K562 (cell line): ENCODE measurements at regions not wholly inside any gene's neighbourhood (a gene's known extent, or its start where the extent isn't known, plus 50 kb on each side); places are given as distances from the start of the nearest gene placed in this dataset.

ENCODE experiments used
- ATAC-seq: fragments of 200-7000 bp; cut with Tn5 transposase; 3 replicates; pipeline ENCODE4 v1.9.1; 2020; ENCODE audit warnings: moderate library complexity
- BruUV-seq: library from RNA; stranded (reverse); fragments of 400-500 nt; replicated peaks from 2 replicates; lab custom pipeline; 2021; lab: Mats Ljungman, UMichigan
- CTCF ChIA-PET: fragments of 300-600 bp; formaldehyde crosslinking; extraction: SDS; loops from one replicate; lab custom pipeline; 2021; ENCODE audit warnings: low intra/inter-chr PET ratio; lab: Yijun Ruan, JAX
- POLR2A ChIA-PET: fragments of 300-600, 350-650 bp; sonication (Branson Sonifier 250); formaldehyde crosslinking; extraction: SDS; loops from one replicate; lab custom pipeline; 2021; ENCODE audit warnings: antibody characterized with exemption, inconsistent platforms; lab: Yijun Ruan, JAX
- DNase-seq, 4 experiments: peaks; one replicate each; pipeline versions ENCODE4 v3.0.0 to v3.0.0-alpha.2; 2011 to 2018; ENCODE audit warnings: low spot score in 3 of 4, mixed read lengths in 3 of 4; ENCODE audit errors: extremely low read depth in 1 of 4
- FAIRE-seq: peaks from 2 replicates; lab custom pipeline; 2011; peaks lifted over from hg19 to GRCh38; lab: Jason Lieb, UNC
- H2AFZ ChIP-seq: 2 replicates; pipeline ENCODE4 v1.6.0; 2011; ENCODE audit warnings: low read depth, low read length, control low read depth, inconsistent platforms
- H3K27ac ChIP-seq: fragments of 200-600 bp; 3 replicates; pipeline ENCODE4 v1.8.0; 2011; ENCODE audit warnings: low read depth, mild to moderate bottlenecking, control low read depth, inconsistent platforms, low read length, moderate library complexity, mixed read lengths; ENCODE audit errors: extremely low read depth
- H3K27me3 ChIP-seq, 2 experiments: fragments of 300-600 bp in 1 of 2; 2 replicates in 1 of 2; 3 replicates in 1 of 2; pipeline versions ENCODE4 v1.6.0 to v1.8.0; 2011; ENCODE audit warnings: inconsistent platforms in 2 of 2, low read length in 2 of 2, mild to moderate bottlenecking in 1 of 2, mixed read lengths in 1 of 2, moderate library complexity in 1 of 2; ENCODE audit not compliant: control insufficient read depth in 2 of 2, insufficient read depth in 2 of 2
- H3K36me3 ChIP-seq: fragments of 300-600 bp; 3 replicates; pipeline ENCODE4 v1.8.0; 2011; ENCODE audit warnings: mild to moderate bottlenecking, low read length, inconsistent platforms; ENCODE audit not compliant: control insufficient read depth, insufficient read depth
- H3K4me1 ChIP-seq, 2 experiments: fragments of 200-600 bp in 1 of 2; replicated peaks in 1 of 2; 2 replicates in 1 of 2; 3 replicates in 1 of 2; pipeline versions ENCODE4 v1.5.1 to v1.8.0; 2011; ENCODE audit warnings: inconsistent platforms in 2 of 2, low read length in 2 of 2, mild to moderate bottlenecking in 1 of 2, mixed read lengths in 1 of 2, moderate library complexity in 1 of 2; ENCODE audit not compliant: control insufficient read depth in 2 of 2, insufficient read depth in 2 of 2
- H3K4me2 ChIP-seq: 2 replicates; pipeline ENCODE4 v1.6.1; 2011; ENCODE audit warnings: low read length, control low read depth, inconsistent platforms, mixed read lengths; ENCODE audit not compliant: insufficient read depth
- H3K4me3 ChIP-seq: fragments of 200-600 bp; sonication (generic), shearing (Covaris generic); 2 replicates; pipeline ENCODE4 v1.5.1; 2016; ENCODE audit warnings: control low read depth, inconsistent platforms
- H3K79me2 ChIP-seq: fragments of 200-600 bp; 3 replicates; pipeline ENCODE4 v1.8.0; 2011; ENCODE audit warnings: low read length, inconsistent platforms; ENCODE audit not compliant: control insufficient read depth, insufficient read depth
- H3K9ac ChIP-seq, 2 experiments: 2 replicates each; pipeline versions ENCODE4 v1.6.0 to v1.6.1; 2011; ENCODE audit warnings: low read depth in 2 of 2, low read length in 2 of 2, control low read depth in 1 of 2, inconsistent platforms in 1 of 2, mild to moderate bottlenecking in 1 of 2, mixed read lengths in 1 of 2; ENCODE audit not compliant: insufficient read depth in 1 of 2
- H3K9me1 ChIP-seq: one replicate; pipeline ENCODE4 v1.6.0; 2011; ENCODE audit warnings: inconsistent platforms, mild to moderate bottlenecking, low read length, moderate library complexity; ENCODE audit not compliant: control insufficient read depth, insufficient read depth
- H3K9me3 ChIP-seq: replicated peaks from 2 replicates; pipeline ENCODE4 v1.5.1; 2011; ENCODE audit warnings: low read depth, low read length, inconsistent platforms; ENCODE audit not compliant: control insufficient read depth, insufficient read depth
- H4K20me1 ChIP-seq: replicated peaks from 2 replicates; pipeline ENCODE4 v1.6.1; 2011; ENCODE audit warnings: low read length, inconsistent platforms, mixed read lengths; ENCODE audit not compliant: control insufficient read depth, insufficient read depth
- LCOR ChIP-seq: sonication (generic); formaldehyde crosslinking; IDR thresholded peaks from 2 replicates; pipeline ENCODE4 v1.8.0; 2022; ENCODE audit warnings: mild to moderate bottlenecking, missing genetic modification reagents
- NELFE ChIP-seq: IDR thresholded peaks from 2 replicates; pipeline ENCODE4 v1.6.1; 2011; ENCODE audit warnings: mild to moderate bottlenecking; ENCODE audit not compliant: insufficient read depth, insufficient read length
- ZNF232 ChIP-seq: sonication (generic); formaldehyde crosslinking; IDR thresholded peaks from 2 replicates; pipeline ENCODE4 v1.8.0; 2022; ENCODE audit warnings: mild to moderate bottlenecking, missing genetic modification reagents
- ZNF512 ChIP-seq: IDR thresholded peaks from 2 replicates; pipeline ENCODE4 v1.6.1; 2016; ENCODE audit warnings: missing genetic modification characterization, missing compliant biosample characterization
- WGBS: fragments of 100-300 bp; shearing (Covaris generic); methylation state at CpG from one replicate; pipeline ENCODE4 v1.1.6; 2016; ENCODE audit warnings: low coverage, mixed read lengths; ENCODE audit not compliant: insufficient coverage; ENCODE audit errors: missing lambda C conversion rate; 5-methylcytosine and 5-hydroxymethylcytosine counted together
- in situ Hi-C: fragments of 300-500 bp; cut with MboI; formaldehyde crosslinking; loops from 4 replicates; pipeline ENCODE4 v1.15.0; 2018; ENCODE audit warnings: inconsistent platforms, mixed read lengths
- intact Hi-C: fragments of 100-400 bp; cut with micrococcal nuclease; formaldehyde crosslinking; loops from 2 replicates; pipeline ENCODE4 v1.14.2; 2022

DNA sequence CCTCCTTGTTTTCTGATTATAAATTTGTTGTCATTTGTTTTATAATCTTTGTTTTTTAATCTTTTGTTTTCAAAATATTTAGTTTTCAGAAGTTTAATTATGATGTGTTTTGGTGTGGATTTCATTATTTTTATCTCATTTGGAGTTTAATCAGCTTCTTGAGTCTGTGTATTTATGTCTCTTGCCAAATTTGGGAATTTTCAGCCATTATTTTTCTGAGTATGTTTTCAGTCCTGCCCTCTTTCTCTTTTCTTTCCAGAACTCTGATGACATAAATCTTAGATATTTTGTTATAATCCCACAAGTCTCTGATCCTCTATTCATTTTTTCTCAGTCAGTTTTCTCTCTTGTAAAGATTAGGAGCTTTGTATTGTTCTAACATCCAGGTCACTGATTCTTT, 89.8 kb downstream of the RHOU start:
- Histone ChIP-seq H3K9ac (no peak overlapping the region), H3K4me1 (no peaks in the 10 kb centered on the region), H3K27me3 (peaks cover 0 to 1% of the 10 kb centered on the region in 2 experiments; a peak in 2 of 5 replicates), H2AFZ (no peak overlapping the region), H4K20me1 (no peaks in the 10 kb centered on the region), H3K27ac (no peak overlapping the region), H3K79me2 (no peaks in the 10 kb centered on the region), H3K4me2 (no peak overlapping the region), H3K9me3 (no peaks in the 10 kb centered on the region), H3K36me3 (no peaks in the 10 kb centered on the region), H3K4me3 (no peak overlapping the region), H3K9me1 (no peaks in the 10 kb centered on the region)
- ChIA-PET CTCF (no interaction called here), POLR2A (no interaction called here)
- no peak for FAIRE-seq
- DNase-seq: no peak
- no peak for ATAC-seq
- no TSS peak for BruUV-seq
- TF ChIP-seq ZNF232 (CRISPR knock-in tag) (no peak), ZNF512 (tag) (0 out of 2 replicates have a peak, but pooled peaks have one; percentile 11)
- in situ Hi-C loops: no loop called here
- intact Hi-C loops: no loop called here

GRCh38 chr1:228825840-228826484, 90.7 kb downstream of the RHOU start:
- ChIA-PET CTCF (no interaction called here), POLR2A (interaction anchor here (0.6 kb wide), 1 partner anchor 12 kb away, joined by 4 read pairs; no protein-coding TSS in a partner anchor)
- 1% methylated on average over 5 of the region's 5 CpGs for WGBS
- DNase-seq (no peak), ATAC-seq (no peak), FAIRE-seq (no peak)
- Histone ChIP-seq H3K79me2 (no peaks in the 10 kb centered on the region), H3K4me1 (no peaks in the 10 kb centered on the region), H3K9ac (no peak overlapping the region), H3K9me3 (no peaks in the 10 kb centered on the region), H3K27me3 (peaks cover 0 to 10% of the 10 kb centered on the region in 2 experiments; a peak in 2 of 5 replicates), H2AFZ (no peak overlapping the region), H3K4me3 (no peak overlapping the region), H4K20me1 (no peaks in the 10 kb centered on the region), H3K27ac (no peak overlapping the region), H3K9me1 (no peaks in the 10 kb centered on the region), H3K4me2 (no peak overlapping the region), H3K36me3 (no peaks in the 10 kb centered on the region)
- no TSS peak for BruUV-seq
- TF ChIP-seq LCOR (CRISPR knock-in tag) (no peak), NELFE (peak; percentile 19)
- intact Hi-C loops: no loop called here
- in situ Hi-C loops: no loop called here
